ENCODE measurements at regions not wholly inside any gene's neighbourhood (a gene's known extent, or its start where the extent isn't known, plus 50 kb on each side); places are given as distances from the start of the nearest gene placed in this dataset.

GRCh38 chr12:53825246-53826081, 73.7 kb upstream of the CISTR start:
- 72 to 82% methylated on average over 8 of the region's 8 CpGs for WGBS, 2 donors
- DNase-seq (no peak), ATAC-seq (ENCODE audit: low FRiP score in 2 of 2) (no peak)
- Histone ChIP-seq H3K4me3 (no peak overlapping the region), H3K36me3 (no peaks in the 10 kb centered on the region), H3K27me3 (no peaks in the 10 kb centered on the region), H3K9me3 (no peaks in the 10 kb centered on the region), H3K4me1 (no peaks in the 10 kb centered on the region), H3K27ac (no peak overlapping the region)
- TF ChIP-seq POLR2AphosphoS5 (IDR thresholded peaks at IDR 0.05), result no peak
- TF ChIP-seq EP300 (IDR thresholded peaks at IDR 0.05), result no peak

GRCh38 chr12:53827306-53827705, 75.5 kb upstream of the CISTR start:
- H3K9me3 ChIP-seq, result no peaks in the 10 kb centered on the region
- TF ChIP-seq POLR2AphosphoS5 (IDR thresholded peaks at IDR 0.05) (no peak), EP300 (IDR thresholded peaks at IDR 0.05) (no peak), CTCF (IDR thresholded peaks at IDR 0.05) (no peak), POLR2A (IDR thresholded peaks at IDR 0.05) (no peak)
- DNase-seq, result no peak
- no peak for ATAC-seq (ENCODE audit: low FRiP score in 2 of 2)
- H3K36me3 ChIP-seq, result no peaks in the 10 kb centered on the region
- H3K4me1 ChIP-seq, result no peaks in the 10 kb centered on the region
- no peak overlapping the region for H3K4me3 ChIP-seq
- H3K27ac ChIP-seq, result no peak overlapping the region
- no peaks in the 10 kb centered on the region for H3K27me3 ChIP-seq

- no peaks in the 10 kb centered on the region for H3K4me1 ChIP-seq
- DNase-seq, result no peak
- no peak for TF ChIP-seq EP300 (IDR thresholded peaks at IDR 0.05)
- no peak for TF ChIP-seq POLR2A (IDR thresholded peaks at IDR 0.05)
- TF ChIP-seq CTCF (IDR thresholded peaks at IDR 0.05), result no peak
- TF ChIP-seq POLR2AphosphoS5 (IDR thresholded peaks at IDR 0.05), result no peak
- no peaks in the 10 kb centered on the region for H3K36me3 ChIP-seq
- no peak overlapping the region for H3K27ac ChIP-seq
- no peak overlapping the region for H3K4me3 ChIP-seq
- H3K27me3 ChIP-seq, result no peaks in the 10 kb centered on the region
- WGBS, 2 donors, result 64 to 84% methylated on average over 2 of the region's 2 CpGs
- ATAC-seq (ENCODE audit: low FRiP score in 2 of 2), result no peak
- no peaks in the 10 kb centered on the region for H3K9me3 ChIP-seq
Measured at GRCh38 chr12:53828598-53828997, 76.8 kb upstream of the CISTR start.

GRCh38 chr12:53829130-53829819, 77.5 kb upstream of the CISTR start:
- 56 to 66% methylated on average over 3 of the region's 3 CpGs for WGBS, 2 donors
- ATAC-seq (ENCODE audit: low FRiP score in 2 of 2), result no peak

More at GRCh38 chr12:53829130-53829819, 77.5 kb upstream of the CISTR start:
- Histone ChIP-seq H3K4me1 (no peaks in the 10 kb centered on the region), H3K9me3 (no peaks in the 10 kb centered on the region), H3K27me3 (no peaks in the 10 kb centered on the region), H3K36me3 (no peaks in the 10 kb centered on the region), H3K27ac (no peak overlapping the region), H3K4me3 (no peak overlapping the region)
- no peak for DNase-seq
- TF ChIP-seq CTCF (IDR thresholded peaks at IDR 0.05) (no peak), POLR2A (IDR thresholded peaks at IDR 0.05) (no peak), EP300 (IDR thresholded peaks at IDR 0.05) (no peak), POLR2AphosphoS5 (IDR thresholded peaks at IDR 0.05) (no peak)
